Vagina (tissue), 2 donors: ENCODE measurements at regions not wholly inside any gene's neighbourhood (a gene's known extent, or its start where the extent isn't known, plus 50 kb on each side); places are given as distances from the start of the nearest gene placed in this dataset.

Source experiments
- POLR2AphosphoS5 ChIP-seq, 2 donors: sonication (generic); formaldehyde crosslinking; IDR thresholded peaks; one replicate each; pipeline ENCODE4 v1.9.0; 2017; ENCODE audit warnings: antibody characterized with exemption in 2 of 2, mild to moderate bottlenecking in 2 of 2, low read depth in 1 of 2; ENCODE audit not compliant: insufficient read depth in 1 of 2
- TF ChIP-seq, protein P1 (sequence below), 3 experiments: fragments of 450-650 bp in 2 of 3; fragments of 200-600 bp in 1 of 3; sonication (generic) in 1 of 3; IDR thresholded peaks; one replicate each; pipeline ENCODE4 v1.5.1; 2017 to 2019; ENCODE audit warnings: antibody characterized with exemption in 3 of 3, mild to moderate bottlenecking in 2 of 3, moderate library complexity in 2 of 3

DNA sequence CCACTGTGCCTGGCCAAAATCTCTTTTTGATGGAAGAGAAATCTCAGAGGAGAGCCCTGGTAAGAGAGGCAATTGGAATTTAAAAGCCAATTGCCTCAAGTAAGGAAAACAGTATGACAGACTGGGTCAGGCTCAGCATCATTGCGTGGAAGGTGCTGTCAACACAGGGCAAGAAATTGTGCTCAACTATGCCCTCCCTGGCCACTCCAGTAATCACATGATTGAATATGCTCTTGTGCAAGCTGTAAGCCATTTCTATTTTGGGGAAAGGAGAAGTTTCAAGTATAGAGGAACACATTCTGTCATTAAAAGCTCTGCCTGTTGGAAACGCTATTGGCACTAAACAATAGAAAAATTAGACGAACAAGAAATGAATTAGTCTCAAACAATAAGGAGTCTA is 1127.7 kb downstream of the REEP3 start:
- TF ChIP-seq, protein P1, sequence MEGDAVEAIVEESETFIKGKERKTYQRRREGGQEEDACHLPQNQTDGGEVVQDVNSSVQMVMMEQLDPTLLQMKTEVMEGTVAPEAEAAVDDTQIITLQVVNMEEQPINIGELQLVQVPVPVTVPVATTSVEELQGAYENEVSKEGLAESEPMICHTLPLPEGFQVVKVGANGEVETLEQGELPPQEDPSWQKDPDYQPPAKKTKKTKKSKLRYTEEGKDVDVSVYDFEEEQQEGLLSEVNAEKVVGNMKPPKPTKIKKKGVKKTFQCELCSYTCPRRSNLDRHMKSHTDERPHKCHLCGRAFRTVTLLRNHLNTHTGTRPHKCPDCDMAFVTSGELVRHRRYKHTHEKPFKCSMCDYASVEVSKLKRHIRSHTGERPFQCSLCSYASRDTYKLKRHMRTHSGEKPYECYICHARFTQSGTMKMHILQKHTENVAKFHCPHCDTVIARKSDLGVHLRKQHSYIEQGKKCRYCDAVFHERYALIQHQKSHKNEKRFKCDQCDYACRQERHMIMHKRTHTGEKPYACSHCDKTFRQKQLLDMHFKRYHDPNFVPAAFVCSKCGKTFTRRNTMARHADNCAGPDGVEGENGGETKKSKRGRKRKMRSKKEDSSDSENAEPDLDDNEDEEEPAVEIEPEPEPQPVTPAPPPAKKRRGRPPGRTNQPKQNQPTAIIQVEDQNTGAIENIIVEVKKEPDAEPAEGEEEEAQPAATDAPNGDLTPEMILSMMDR (IDR thresholded peaks at IDR 0.05): no peak
- no peak for TF ChIP-seq POLR2AphosphoS5 (IDR thresholded peaks at IDR 0.05; ENCODE audit: insufficient read depth in 1 of 2, low read depth in 1 of 2)
